HL-60 (cell line): ENCODE measurements at regions not wholly inside any gene's neighbourhood (a gene's known extent, or its start where the extent isn't known, plus 50 kb on each side); places are given as distances from the start of the nearest gene placed in this dataset.

ENCODE experiments used
- DNase-seq, 2 experiments: peaks; one replicate each; pipeline ENCODE4 v3.0.0-alpha.2; 2010 to 2020; ENCODE audit warnings: low read depth in 1 of 2, low spot score in 1 of 2
- H3K27ac ChIP-seq: fragments of 250-450 bp; sonication (Bioruptor Pico); replicated peaks from 2 replicates; pipeline ENCODE4 v1.5.1; 2020; ENCODE audit warnings: mild to moderate bottlenecking, moderate library complexity
- H3K27me3 ChIP-seq: fragments of 250-450 bp; sonication (Bioruptor Pico); 2 replicates; pipeline ENCODE4 v1.5.1; 2021; ENCODE audit warnings: mild to moderate bottlenecking, moderate library complexity; ENCODE audit not compliant: insufficient read depth, poor library complexity, severe bottlenecking
- H3K4me3 ChIP-seq: replicated peaks from 2 replicates; pipeline ENCODE4 v1.5.1; 2011; ENCODE audit warnings: mild to moderate bottlenecking, control low read depth, low read length; ENCODE audit not compliant: insufficient read depth
- CTCF ChIP-seq: IDR thresholded peaks from one replicate; pipeline ENCODE4 v1.5.1; 2011; ENCODE audit warnings: low read length, control low read depth, inconsistent platforms; ENCODE audit not compliant: insufficient read depth
- GABPA ChIP-seq: IDR thresholded peaks from 2 replicates; pipeline ENCODE4 v1.6.1; 2012; ENCODE audit warnings: low read depth
- POLR2AphosphoS5 ChIP-seq: IDR thresholded peaks from 2 replicates; pipeline ENCODE4 v1.6.1; 2012; ENCODE audit warnings: low read depth
- REST ChIP-seq: IDR thresholded peaks from 2 replicates; pipeline ENCODE4 v1.6.1; 2012; ENCODE audit warnings: low read depth; ENCODE audit not compliant: insufficient replicate concordance
- SPI1 ChIP-seq: IDR thresholded peaks from 2 replicates; pipeline ENCODE4 v1.6.1; 2012; ENCODE audit warnings: low read depth, mild to moderate bottlenecking, borderline replicate concordance

- Histone ChIP-seq H3K27ac (no peak overlapping the region), H3K27me3 (no peaks in the 10 kb centered on the region), H3K4me3 (no peak overlapping the region)
- TF ChIP-seq CTCF (no peak), GABPA (no peak), POLR2AphosphoS5 (no peak), SPI1 (no peak), REST (no peak)
- DNase-seq = no peak
Measured at GRCh38 chr5:165739079-165739741, 2233.8 kb downstream of the MAT2B start.

- H3K27me3 ChIP-seq = no peaks in the 10 kb centered on the region
- TF ChIP-seq POLR2AphosphoS5 = no peak
- no peak for TF ChIP-seq GABPA
- no peak for TF ChIP-seq REST
- TF ChIP-seq SPI1 = no peak
- no peak for TF ChIP-seq CTCF
- DNase-seq = no peak
- H3K27ac ChIP-seq = no peak overlapping the region
- no peak overlapping the region for H3K4me3 ChIP-seq
Measured at GRCh38 chr5:165757791-165758190, 2252.4 kb downstream of the MAT2B start.

- TF ChIP-seq CTCF = no peak
- TF ChIP-seq GABPA = no peak
- TF ChIP-seq POLR2AphosphoS5 = no peak
- TF ChIP-seq SPI1 = no peak
Measured at GRCh38 chr5:165775111-165775510, 2269.7 kb downstream of the MAT2B start.

GRCh38 chr5:165779505-165779904, 2274.1 kb downstream of the MAT2B start:
- Histone ChIP-seq H3K27me3 (no peaks in the 10 kb centered on the region), H3K4me3 (no peak overlapping the region)
- TF ChIP-seq REST = no peak
- no peak for TF ChIP-seq CTCF

More at GRCh38 chr5:165775111-165775510, 2269.7 kb downstream of the MAT2B start:
- Histone ChIP-seq H3K27me3 (no peaks in the 10 kb centered on the region), H3K4me3 (no peak overlapping the region), H3K27ac (no peak overlapping the region)
- no peak for DNase-seq

More at GRCh38 chr5:165779505-165779904, 2274.1 kb downstream of the MAT2B start:
- DNase-seq = no peak
- H3K27ac ChIP-seq = no peak overlapping the region
